ENCODE measurements at regions not wholly inside any gene's neighbourhood (a gene's known extent, or its start where the extent isn't known, plus 50 kb on each side); places are given as distances from the start of the nearest gene placed in this dataset.

GRCh38 chr18:22814329-22814703 lies 118.8 kb upstream of the RBBP8 start:
- TF ChIP-seq CTCF (IDR thresholded peaks at IDR 0.05) (no peak), SOX15 (CRISPR knock-in tag; IDR thresholded peaks at IDR 0.05) (no peak), IRF1 (CRISPR knock-in tag; IDR thresholded peaks at IDR 0.05) (no peak)

Data from WTC11 (cell line).